HG02870 (cell line): ENCODE measurements at regions not wholly inside any gene's neighbourhood (a gene's known extent, or its start where the extent isn't known, plus 50 kb on each side); places are given as distances from the start of the nearest gene placed in this dataset.
"Not testable (repeated sequence)": the region's sequence is repeated elsewhere in the genome, so short reads cannot be mapped to it uniquely, and the experiment has no call there.

ENCODE experiments used
- ATAC-seq: cut with Tn5 transposase; IDR thresholded peaks from one replicate; pipeline ENCODE4 v1.9.1; 2021; ENCODE audit warnings: mild to moderate bottlenecking, moderate library complexity; ENCODE audit not compliant: unreplicated experiment

DNA sequence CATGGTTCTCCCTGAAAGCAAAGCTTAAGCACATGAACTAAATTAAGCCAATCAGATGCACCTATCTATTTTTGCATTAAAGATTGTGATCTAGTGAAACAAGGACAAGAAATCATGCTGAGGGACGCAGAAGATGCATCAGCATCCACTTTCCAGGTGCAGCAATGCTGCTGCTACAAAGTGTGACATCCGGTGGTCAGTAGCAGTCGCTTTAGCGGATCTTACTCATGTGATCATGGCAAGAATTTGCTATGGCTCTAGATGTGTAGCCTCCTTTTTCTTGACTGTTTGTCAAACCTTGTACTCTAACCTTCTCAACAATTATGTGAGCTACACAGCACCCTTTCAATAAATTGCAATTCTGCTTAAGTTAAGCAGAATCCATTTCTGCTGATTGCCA lies 126.8 kb upstream of the SMLR1 start:
- no peak for ATAC-seq

GRCh38 chr6:130708338-130708737 lies 118.9 kb upstream of the SMLR1 start:
- no peak for ATAC-seq

DNA sequence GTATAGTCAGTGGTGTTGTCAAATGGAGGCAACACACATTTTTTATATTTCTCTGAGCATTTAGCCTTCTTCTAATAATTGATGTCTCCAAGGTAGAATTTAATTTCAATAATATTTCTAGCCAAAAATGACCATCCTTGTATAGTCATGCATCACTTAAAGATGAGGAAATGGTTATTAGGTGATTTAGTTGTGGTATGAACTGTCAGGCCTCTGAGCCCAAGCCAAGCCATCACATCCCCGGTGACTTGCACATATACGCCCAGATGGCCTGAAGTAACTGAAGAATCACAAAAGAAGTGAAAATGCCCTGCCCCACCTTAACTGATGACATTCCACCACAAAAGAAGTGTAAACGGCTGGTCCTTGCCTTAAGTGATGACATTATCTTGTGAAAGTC lies 115.6 kb upstream of the SMLR1 start:
- ATAC-seq = not testable (repeated sequence)

- no peak for ATAC-seq
Measured at GRCh38 chr6:130713144-130713543, 114.1 kb upstream of the SMLR1 start.

GRCh38 chr6:130715058-130715457 lies 112.1 kb upstream of the SMLR1 start:
- no peak for ATAC-seq

DNA sequence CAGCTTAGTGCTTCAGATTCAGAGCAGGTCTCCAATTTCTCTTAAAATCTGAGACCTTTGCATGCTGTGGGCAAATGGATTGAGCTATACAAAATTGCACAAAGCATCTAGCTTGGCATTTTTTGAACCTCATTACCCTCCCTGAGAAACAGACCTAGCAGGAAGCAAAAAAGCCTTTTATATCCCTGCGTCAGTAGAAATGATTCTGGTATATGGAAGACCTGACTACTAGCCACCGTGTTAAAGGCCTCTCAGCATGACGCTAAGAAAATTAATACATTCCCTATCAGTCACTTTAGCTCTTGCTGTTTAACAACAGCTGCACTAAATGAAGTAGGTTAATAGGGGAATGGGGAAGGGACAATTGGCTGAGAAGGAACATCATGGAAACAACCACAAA lies 110.7 kb upstream of the SMLR1 start:
- ATAC-seq = no peak

GRCh38 chr6:130717657-130718056 lies 109.5 kb upstream of the SMLR1 start:
- no peak for ATAC-seq

DNA sequence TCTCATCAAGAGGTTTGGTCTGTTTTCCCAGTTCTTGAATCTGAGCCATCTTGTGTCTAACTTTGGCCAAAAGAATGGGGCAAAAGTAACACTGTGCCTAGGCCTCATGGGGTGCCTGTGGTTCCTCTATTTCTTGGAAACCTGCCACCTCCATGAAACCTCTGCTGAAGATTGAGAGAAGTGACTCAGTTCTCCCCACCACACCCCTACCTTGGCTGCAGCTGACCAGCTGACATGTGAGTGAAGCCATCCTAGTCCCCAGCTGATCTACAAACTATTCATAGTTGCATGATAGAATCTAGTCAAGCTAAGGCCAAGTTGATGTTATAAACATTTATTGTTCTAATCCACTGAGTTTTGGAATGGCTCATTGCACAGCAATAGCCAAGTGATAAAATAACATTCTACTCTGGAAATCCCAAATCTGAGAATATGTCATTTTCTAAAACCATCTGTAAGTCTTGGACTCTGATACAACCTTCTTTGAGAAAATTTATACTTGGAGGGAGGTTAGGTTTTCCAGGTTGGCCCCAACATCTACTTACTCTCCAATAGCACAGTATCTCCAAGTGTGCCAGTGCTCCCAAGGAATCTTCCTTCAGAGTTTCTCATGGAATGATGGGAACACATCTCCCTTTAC lies 107.0 kb upstream of the SMLR1 start:
- no peak for ATAC-seq

DNA sequence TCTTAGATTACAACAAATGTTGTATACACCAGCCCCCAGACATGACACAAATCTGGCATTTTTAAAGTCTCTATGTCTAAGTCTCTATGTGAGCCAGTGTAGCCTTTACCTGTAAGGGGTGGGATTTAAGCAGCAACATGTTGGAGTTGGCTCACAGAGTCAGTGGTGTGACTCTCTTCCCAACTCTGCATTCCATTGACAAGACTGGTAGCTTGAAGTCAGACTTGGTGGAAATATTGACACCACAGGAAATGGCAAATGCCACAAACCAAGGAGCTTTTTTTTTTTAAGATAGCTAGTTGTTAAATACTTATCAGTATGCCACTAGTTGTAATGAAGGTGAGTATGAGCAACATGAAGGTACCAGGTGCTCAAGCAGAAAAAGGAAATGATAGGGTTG lies 103.1 kb upstream of the SMLR1 start:
- ATAC-seq = no peak

GRCh38 chr6:130725551-130725950 lies 101.7 kb upstream of the SMLR1 start:
- no peak for ATAC-seq

DNA sequence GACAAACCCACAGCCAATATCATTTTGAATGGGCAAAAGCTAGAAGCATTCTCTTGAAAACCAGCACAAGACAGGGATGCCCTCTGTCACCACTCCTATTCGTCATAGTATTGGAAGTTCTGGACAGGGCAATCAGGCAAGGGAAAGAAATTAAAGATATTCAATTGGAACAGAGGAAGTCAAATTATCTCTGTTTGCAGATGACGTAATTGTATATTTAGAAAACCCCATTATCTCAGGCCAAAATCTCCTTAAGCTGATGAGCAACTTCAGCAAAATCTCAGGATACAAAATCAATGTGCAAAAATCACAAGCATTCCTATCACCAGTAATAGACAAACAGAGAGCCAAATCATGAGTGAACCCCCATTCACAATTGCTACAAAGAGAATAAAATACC lies 99.1 kb upstream of the SMLR1 start:
- ATAC-seq = not testable (repeated sequence)

DNA sequence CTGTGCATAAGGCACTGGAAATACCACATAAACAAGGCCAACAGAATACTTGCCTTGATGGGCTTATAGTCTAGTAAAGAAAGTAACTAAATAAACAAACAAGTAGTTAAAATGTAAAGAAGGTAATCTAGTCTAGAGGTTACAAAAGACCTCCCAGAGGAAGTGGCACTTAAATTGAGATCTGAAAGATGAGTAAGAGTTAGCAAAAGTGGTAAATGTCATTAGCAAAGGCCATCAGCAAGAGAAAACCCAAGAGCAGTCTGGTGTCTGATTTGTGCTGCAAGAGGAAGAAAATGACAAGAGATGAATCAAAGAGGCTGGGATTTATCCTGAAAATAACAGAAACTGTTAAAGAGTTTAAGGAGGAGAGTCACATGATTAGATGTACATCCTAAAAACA lies 96.6 kb upstream of the SMLR1 start:
- no peak for ATAC-seq

- no peak for ATAC-seq
Measured at GRCh38 chr6:130734161-130734560, 93.0 kb upstream of the SMLR1 start.

GRCh38 chr6:130740308-130740707 lies 86.9 kb upstream of the SMLR1 start:
- no peak for ATAC-seq

GRCh38 chr6:130742131-130742681 lies 85.0 kb upstream of the SMLR1 start:
- ATAC-seq = no peak

DNA sequence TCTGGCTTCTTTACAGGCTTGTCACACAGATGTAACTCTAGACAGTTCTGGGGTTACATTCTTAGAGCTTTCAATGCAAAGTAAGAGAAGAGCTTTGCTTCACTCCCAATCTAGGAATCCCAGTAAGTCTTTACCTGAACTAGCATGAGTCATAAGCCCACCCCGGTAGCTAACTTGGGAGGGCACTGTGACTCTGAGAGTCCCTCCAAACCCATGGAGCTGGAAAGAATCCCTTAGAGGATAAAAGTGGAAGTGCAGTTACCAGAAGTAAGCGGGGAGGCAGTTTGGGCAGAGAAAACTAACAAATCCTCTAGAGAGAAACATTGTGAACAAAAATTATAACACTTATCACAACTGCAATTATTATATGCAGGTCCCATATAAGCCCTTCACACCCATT lies 84.0 kb upstream of the SMLR1 start:
- no peak for ATAC-seq

GRCh38 chr6:130744576-130745366 lies 82.4 kb upstream of the SMLR1 start:
- ATAC-seq = no peak

DNA sequence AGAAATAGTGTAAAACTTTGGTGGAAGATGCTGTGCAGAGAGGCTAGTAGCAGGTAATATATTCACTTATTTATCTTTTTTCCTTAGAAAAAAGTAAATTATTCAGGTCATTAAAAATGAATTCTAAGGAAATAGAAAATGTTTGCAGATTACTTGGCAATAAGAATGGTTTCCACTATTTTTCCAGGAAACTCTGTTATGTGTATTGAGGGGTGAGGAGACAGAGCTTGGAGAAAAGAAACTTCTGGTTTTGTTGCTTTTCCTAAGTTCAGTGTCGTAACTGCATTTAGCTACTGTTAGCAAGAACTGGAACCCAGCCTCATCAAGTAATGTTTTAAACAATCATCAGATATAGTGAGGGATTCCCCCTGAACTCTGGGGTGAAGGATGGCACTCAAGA lies 79.2 kb upstream of the SMLR1 start:
- ATAC-seq = no peak

GRCh38 chr6:130749402-130749801 lies 77.8 kb upstream of the SMLR1 start:
- no peak for ATAC-seq

GRCh38 chr6:130752267-130752666 lies 74.9 kb upstream of the SMLR1 start:
- no peak for ATAC-seq

DNA sequence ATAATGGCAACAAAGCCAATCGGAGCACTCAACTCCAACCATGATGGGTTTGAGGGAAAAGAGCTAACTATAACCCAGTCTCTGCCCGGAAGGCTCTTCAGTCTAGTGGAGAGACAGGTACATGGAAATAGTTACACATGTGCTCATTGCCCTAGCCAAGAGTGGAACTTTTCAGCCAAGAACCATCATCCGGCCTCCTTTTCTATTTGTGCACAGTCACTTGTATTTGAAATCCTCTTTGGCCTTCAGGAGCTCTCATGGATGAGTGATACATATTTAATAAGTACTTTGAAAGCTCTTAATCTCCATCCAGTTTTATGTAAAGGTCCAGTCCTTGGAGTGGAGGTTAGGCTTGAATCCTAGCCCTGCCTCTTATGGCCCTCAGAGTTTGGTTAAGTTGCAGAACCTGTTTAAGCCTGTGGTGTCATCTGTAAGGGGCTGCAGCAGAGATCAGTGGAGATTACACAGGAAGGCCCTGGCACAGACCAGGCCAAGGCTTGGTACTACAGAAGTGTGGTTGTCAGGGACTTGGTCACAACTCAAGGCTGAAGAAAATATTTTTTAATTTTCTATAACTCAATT lies 72.3 kb upstream of the SMLR1 start:
- ATAC-seq = no peak
